GM12874 (cell line): ENCODE measurements at regions not wholly inside any gene's neighbourhood (a gene's known extent, or its start where the extent isn't known, plus 50 kb on each side); places are given as distances from the start of the nearest gene placed in this dataset.

Experiments
- TF ChIP-seq, protein P1 (sequence below): IDR thresholded peaks from 2 replicates; pipeline ENCODE4 v1.5.1; 2011; ENCODE audit warnings: low read depth, mild to moderate bottlenecking, control low read depth, low read length, moderate library complexity; ENCODE audit not compliant: insufficient read depth

- TF ChIP-seq, protein P1, sequence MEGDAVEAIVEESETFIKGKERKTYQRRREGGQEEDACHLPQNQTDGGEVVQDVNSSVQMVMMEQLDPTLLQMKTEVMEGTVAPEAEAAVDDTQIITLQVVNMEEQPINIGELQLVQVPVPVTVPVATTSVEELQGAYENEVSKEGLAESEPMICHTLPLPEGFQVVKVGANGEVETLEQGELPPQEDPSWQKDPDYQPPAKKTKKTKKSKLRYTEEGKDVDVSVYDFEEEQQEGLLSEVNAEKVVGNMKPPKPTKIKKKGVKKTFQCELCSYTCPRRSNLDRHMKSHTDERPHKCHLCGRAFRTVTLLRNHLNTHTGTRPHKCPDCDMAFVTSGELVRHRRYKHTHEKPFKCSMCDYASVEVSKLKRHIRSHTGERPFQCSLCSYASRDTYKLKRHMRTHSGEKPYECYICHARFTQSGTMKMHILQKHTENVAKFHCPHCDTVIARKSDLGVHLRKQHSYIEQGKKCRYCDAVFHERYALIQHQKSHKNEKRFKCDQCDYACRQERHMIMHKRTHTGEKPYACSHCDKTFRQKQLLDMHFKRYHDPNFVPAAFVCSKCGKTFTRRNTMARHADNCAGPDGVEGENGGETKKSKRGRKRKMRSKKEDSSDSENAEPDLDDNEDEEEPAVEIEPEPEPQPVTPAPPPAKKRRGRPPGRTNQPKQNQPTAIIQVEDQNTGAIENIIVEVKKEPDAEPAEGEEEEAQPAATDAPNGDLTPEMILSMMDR: no peak
Measured at GRCh38 chr5:158320178-158320674, 461.3 kb upstream of the CLINT1 start.

- TF ChIP-seq, protein P1: no peak
Measured at GRCh38 chr5:158317507-158317906, 458.6 kb upstream of the CLINT1 start.

GRCh38 chr5:158313733-158314464, 455.0 kb upstream of the CLINT1 start:
- TF ChIP-seq, protein P1: no peak

- TF ChIP-seq, protein P1: no peak
Measured at GRCh38 chr5:158313027-158313732, 454.2 kb upstream of the CLINT1 start.

GRCh38 chr5:158309088-158309807, 450.3 kb upstream of the CLINT1 start:
- TF ChIP-seq, protein P1: no peak

DNA sequence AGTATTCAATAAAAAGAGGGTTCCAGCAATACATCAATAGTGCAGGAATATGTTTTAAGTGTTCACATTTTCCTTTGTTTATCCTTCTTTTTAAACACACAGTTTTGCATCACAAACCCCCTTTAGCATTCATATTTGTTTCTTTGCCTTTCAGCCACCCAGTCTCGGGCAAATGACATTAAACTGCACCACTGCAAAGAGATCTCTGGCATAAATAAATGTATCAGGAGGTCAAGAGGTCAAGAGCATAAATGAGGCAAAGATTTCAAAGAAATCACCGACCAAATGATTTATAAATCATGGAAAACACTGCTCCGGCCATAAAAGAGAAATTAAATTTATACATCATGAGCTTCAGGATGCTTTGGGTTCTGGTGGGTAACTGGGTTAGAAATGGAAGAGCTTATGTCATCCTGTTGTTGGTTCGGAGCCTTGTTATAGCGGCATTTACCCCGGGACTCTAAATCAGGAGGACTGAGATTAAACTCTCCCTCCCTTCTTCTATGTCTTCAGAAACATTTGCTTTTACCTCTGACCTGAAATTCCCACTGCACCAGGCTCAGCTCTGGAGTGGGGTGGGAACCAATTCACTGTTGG, 449.6 kb upstream of the CLINT1 start:
- TF ChIP-seq, protein P1: no peak

DNA sequence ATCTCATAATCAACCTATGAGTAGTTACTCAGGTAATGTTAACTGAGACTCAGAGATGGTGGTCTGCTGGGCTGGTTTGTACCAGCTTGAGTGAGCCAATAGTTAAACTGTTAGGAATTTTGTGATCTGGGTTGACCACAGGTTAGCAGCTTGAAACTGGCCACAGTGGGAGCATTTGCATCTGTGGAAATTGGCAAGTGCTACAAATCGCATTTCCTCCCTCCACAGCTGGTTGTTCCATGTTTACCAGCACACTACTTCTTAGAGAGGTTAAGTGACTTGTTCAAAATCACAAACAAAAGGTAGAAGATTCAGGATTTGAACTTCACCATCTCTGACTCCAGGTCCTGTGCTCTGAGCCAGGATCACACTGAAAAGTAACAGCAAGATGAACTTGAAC, 446.9 kb upstream of the CLINT1 start:
- TF ChIP-seq, protein P1: no peak
